Osteoblast (primary cell): ENCODE measurements at regions not wholly inside any gene's neighbourhood (a gene's known extent, or its start where the extent isn't known, plus 50 kb on each side); places are given as distances from the start of the nearest gene placed in this dataset.

Source experiments
- DNase-seq: peaks from one replicate; pipeline ENCODE4 v3.0.0; 2011; ENCODE audit warnings: low spot score, mixed read lengths; ENCODE audit not compliant: insufficient read length; ENCODE audit errors: missing footprints
- H2AFZ ChIP-seq: 2 replicates; pipeline ENCODE4 v1.6.0; 2011; ENCODE audit warnings: mild to moderate bottlenecking, low read length
- H3K27ac ChIP-seq: 2 replicates; pipeline ENCODE4 v1.5.1; 2011; ENCODE audit warnings: mild to moderate bottlenecking, low read depth, low read length, moderate library complexity
- H3K27me3 ChIP-seq: 2 replicates; pipeline ENCODE4 v1.6.0; 2012; ENCODE audit warnings: mild to moderate bottlenecking, control low read depth, inconsistent platforms, low read length, moderate library complexity; ENCODE audit not compliant: insufficient read depth
- H3K36me3 ChIP-seq: 2 replicates; pipeline ENCODE4 v1.5.1; 2011; ENCODE audit warnings: mild to moderate bottlenecking, low read length, control low read depth, moderate library complexity; ENCODE audit not compliant: insufficient read depth
- H3K4me1 ChIP-seq: 2 replicates; pipeline ENCODE4 v1.5.1; 2011; ENCODE audit warnings: mild to moderate bottlenecking, low read length, control low read depth, moderate library complexity; ENCODE audit not compliant: insufficient read depth
- H3K4me2 ChIP-seq: 2 replicates; pipeline ENCODE4 v1.6.0; 2011; ENCODE audit warnings: mild to moderate bottlenecking, low read length; ENCODE audit not compliant: insufficient read depth
- H3K4me3 ChIP-seq: fragments of 200-600 bp; sonication (generic); 3 replicates; pipeline ENCODE4 v1.5.1; 2012; ENCODE audit warnings: mild to moderate bottlenecking, low read length, inconsistent platforms; ENCODE audit not compliant: insufficient read depth
- H3K79me2 ChIP-seq: 2 replicates; pipeline ENCODE4 v1.6.0; 2012; ENCODE audit warnings: mild to moderate bottlenecking, low read length, control low read depth, inconsistent platforms; ENCODE audit not compliant: insufficient read depth
- H3K9me3 ChIP-seq: 2 replicates; pipeline ENCODE4 v1.5.1; 2011; ENCODE audit warnings: low read depth, low read length, control low read depth
- H4K20me1 ChIP-seq: 2 replicates; pipeline ENCODE4 v1.6.0; 2012; ENCODE audit warnings: mild to moderate bottlenecking, low read length, control low read depth; ENCODE audit not compliant: insufficient read depth
- TF ChIP-seq, protein P1 (sequence below): IDR thresholded peaks from 2 replicates; pipeline ENCODE4 v1.5.1; 2011; ENCODE audit warnings: mild to moderate bottlenecking, low read depth, low read length, moderate library complexity; ENCODE audit errors: extremely low read depth

- no peaks in the 10 kb centered on the region for H3K36me3 ChIP-seq
Observed at GRCh38 chr2:8527031-8527430, 154.8 kb upstream of the ID2 start.

DNA sequence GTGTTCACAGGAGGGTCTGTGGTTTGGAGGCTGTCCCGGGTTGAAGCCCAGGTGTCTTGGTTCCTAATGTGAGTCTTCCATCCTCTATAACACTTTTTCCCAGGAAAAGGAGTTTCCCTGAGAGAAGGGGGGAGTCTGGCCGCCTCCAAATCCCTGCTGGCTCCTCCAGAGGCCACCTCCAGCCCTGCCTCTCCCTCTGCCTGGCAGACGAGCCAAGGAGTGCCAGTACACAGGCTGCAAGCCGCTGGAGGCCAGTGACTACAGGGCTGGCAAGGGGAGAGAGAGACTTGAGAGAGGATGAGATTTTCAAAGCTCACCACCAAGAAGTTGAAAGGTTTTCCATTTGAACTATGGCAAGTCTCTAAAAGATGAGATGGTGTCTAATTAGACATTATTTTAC, 154.2 kb upstream of the ID2 start:
- DNase-seq = no peak
- H3K4me2 ChIP-seq = no peak overlapping the region
- peaks cover 5% of the 10 kb centered on the region for H3K9me3 ChIP-seq
- H4K20me1 ChIP-seq = no peaks in the 10 kb centered on the region
- H3K4me3 ChIP-seq = no peak overlapping the region
- no peaks in the 10 kb centered on the region for H3K36me3 ChIP-seq
- H3K27ac ChIP-seq = no peak overlapping the region
- no peaks in the 10 kb centered on the region for H3K79me2 ChIP-seq
- peaks cover 14% of the 10 kb centered on the region for H3K27me3 ChIP-seq
- H3K4me1 ChIP-seq = peaks cover 5% of the 10 kb centered on the region
- H2AFZ ChIP-seq = no peak overlapping the region
- TF ChIP-seq, protein P1, sequence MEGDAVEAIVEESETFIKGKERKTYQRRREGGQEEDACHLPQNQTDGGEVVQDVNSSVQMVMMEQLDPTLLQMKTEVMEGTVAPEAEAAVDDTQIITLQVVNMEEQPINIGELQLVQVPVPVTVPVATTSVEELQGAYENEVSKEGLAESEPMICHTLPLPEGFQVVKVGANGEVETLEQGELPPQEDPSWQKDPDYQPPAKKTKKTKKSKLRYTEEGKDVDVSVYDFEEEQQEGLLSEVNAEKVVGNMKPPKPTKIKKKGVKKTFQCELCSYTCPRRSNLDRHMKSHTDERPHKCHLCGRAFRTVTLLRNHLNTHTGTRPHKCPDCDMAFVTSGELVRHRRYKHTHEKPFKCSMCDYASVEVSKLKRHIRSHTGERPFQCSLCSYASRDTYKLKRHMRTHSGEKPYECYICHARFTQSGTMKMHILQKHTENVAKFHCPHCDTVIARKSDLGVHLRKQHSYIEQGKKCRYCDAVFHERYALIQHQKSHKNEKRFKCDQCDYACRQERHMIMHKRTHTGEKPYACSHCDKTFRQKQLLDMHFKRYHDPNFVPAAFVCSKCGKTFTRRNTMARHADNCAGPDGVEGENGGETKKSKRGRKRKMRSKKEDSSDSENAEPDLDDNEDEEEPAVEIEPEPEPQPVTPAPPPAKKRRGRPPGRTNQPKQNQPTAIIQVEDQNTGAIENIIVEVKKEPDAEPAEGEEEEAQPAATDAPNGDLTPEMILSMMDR = no peak

More at GRCh38 chr2:8527031-8527430, 154.8 kb upstream of the ID2 start:
- Histone ChIP-seq H3K4me3 (no peak overlapping the region), H3K4me2 (no peak overlapping the region), H3K9me3 (peaks cover 3% of the 10 kb centered on the region), H4K20me1 (no peaks in the 10 kb centered on the region), H3K27me3 (peaks cover 14% of the 10 kb centered on the region), H2AFZ (no peak overlapping the region), H3K27ac (no peak overlapping the region), H3K4me1 (peaks cover 5% of the 10 kb centered on the region), H3K79me2 (no peaks in the 10 kb centered on the region)
- no peak for DNase-seq
- TF ChIP-seq, protein P1 = no peak

DNA sequence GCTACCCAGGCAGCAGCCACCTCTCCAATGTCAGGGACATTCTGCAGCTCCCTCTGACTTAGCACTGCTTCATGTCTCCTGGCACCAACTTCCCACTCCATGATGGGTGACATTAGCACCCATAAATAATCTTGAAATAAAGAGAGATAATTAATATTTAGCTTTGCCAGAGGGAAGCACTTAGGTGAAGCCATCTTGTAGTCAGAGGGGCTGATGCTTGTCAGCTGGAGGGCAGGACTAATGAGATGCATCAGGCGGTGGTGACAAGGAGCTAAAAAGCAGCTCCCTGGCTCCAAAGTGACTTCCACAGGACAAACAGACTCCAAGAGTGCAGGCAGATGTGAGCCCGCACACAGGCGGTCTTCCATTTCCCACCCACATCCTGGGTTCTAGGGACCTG, 153.0 kb upstream of the ID2 start:
- TF ChIP-seq, protein P1 = no peak
- Histone ChIP-seq H3K9me3 (peaks cover 5% of the 10 kb centered on the region), H4K20me1 (no peaks in the 10 kb centered on the region), H2AFZ (no peak overlapping the region), H3K27ac (no peak overlapping the region), H3K4me1 (peaks cover 5% of the 10 kb centered on the region), H3K27me3 (peaks cover 14% of the 10 kb centered on the region), H3K4me2 (no peak overlapping the region), H3K79me2 (no peaks in the 10 kb centered on the region), H3K36me3 (no peaks in the 10 kb centered on the region), H3K4me3 (no peak overlapping the region)
- DNase-seq = no peak

GRCh38 chr2:8529706-8530277, 152.1 kb upstream of the ID2 start:
- peaks cover 5% of the 10 kb centered on the region for H3K4me1 ChIP-seq
- H4K20me1 ChIP-seq = no peaks in the 10 kb centered on the region
- peaks cover 14% of the 10 kb centered on the region for H3K27me3 ChIP-seq
- no peak overlapping the region for H2AFZ ChIP-seq
- no peak overlapping the region for H3K4me3 ChIP-seq
- TF ChIP-seq, protein P1 = no peak
- peaks cover 5% of the 10 kb centered on the region for H3K9me3 ChIP-seq
- H3K36me3 ChIP-seq = no peaks in the 10 kb centered on the region
- H3K4me2 ChIP-seq = no peak overlapping the region
- no peak overlapping the region for H3K27ac ChIP-seq
- H3K79me2 ChIP-seq = no peaks in the 10 kb centered on the region
- no peak for DNase-seq
